NCI-H1417 treated with DMSO at 0.1 percent for 48 hours (cell line): ENCODE measurements at regions not wholly inside any gene's neighbourhood (a gene's known extent, or its start where the extent isn't known, plus 50 kb on each side); places are given as distances from the start of the nearest gene placed in this dataset.
"Not testable (repeated sequence)": the region's sequence is repeated elsewhere in the genome, so short reads cannot be mapped to it uniquely, and the experiment has no call there.

Experiments used
- DNase-seq: peaks from one replicate; lab custom pipeline; 2025; lab: John Stamatoyannopoulos, UW

GRCh38 chr4:13985837-13986236 lies 358.3 kb upstream of the BOD1L1 start:
- no peak for DNase-seq

- no peak for DNase-seq
Observed at GRCh38 chr4:13986548-13986947, 359.0 kb upstream of the BOD1L1 start.

- DNase-seq: no peak
Observed at GRCh38 chr4:13988353-13989305, 361.1 kb upstream of the BOD1L1 start.

GRCh38 chr4:13989501-13989900 lies 362.0 kb upstream of the BOD1L1 start:
- DNase-seq: no peak

- no peak for DNase-seq
Observed at GRCh38 chr4:13990596-13991589, 363.4 kb upstream of the BOD1L1 start.

GRCh38 chr4:13992041-13992440 lies 364.5 kb upstream of the BOD1L1 start:
- no peak for DNase-seq

GRCh38 chr4:13992975-13993520 lies 365.5 kb upstream of the BOD1L1 start:
- DNase-seq: no peak

- DNase-seq: no peak
Observed at GRCh38 chr4:13994016-13994415, 366.5 kb upstream of the BOD1L1 start.

- DNase-seq: no peak
Observed at GRCh38 chr4:13998850-13999445, 371.4 kb upstream of the BOD1L1 start.

GRCh38 chr4:14000091-14000814 lies 372.7 kb upstream of the BOD1L1 start:
- no peak for DNase-seq

- DNase-seq: not testable (repeated sequence)
Observed at GRCh38 chr4:14002331-14002730, 374.8 kb upstream of the BOD1L1 start.

- no peak for DNase-seq
Observed at GRCh38 chr4:14008494-14008893, 381.0 kb upstream of the BOD1L1 start.

- DNase-seq: no peak
Observed at GRCh38 chr4:14018191-14018853, 390.8 kb upstream of the BOD1L1 start.

GRCh38 chr4:14022456-14022855 lies 394.9 kb upstream of the BOD1L1 start:
- no peak for DNase-seq

GRCh38 chr4:14023036-14023435 lies 395.5 kb upstream of the BOD1L1 start:
- DNase-seq: no peak

GRCh38 chr4:14023896-14024295 lies 396.4 kb upstream of the BOD1L1 start:
- DNase-seq: no peak

- DNase-seq: no peak
Observed at GRCh38 chr4:14025111-14025510, 397.6 kb upstream of the BOD1L1 start.

- DNase-seq: no peak
Observed at GRCh38 chr4:14025891-14026290, 398.4 kb upstream of the BOD1L1 start.

- DNase-seq: no peak
Observed at GRCh38 chr4:14028862-14029261, 401.3 kb upstream of the BOD1L1 start.

GRCh38 chr4:14035076-14035475 lies 407.6 kb upstream of the BOD1L1 start:
- no peak for DNase-seq

GRCh38 chr4:14043203-14043602 lies 415.7 kb upstream of the BOD1L1 start:
- no peak for DNase-seq
